ENCODE measurements at regions not wholly inside any gene's neighbourhood (a gene's known extent, or its start where the extent isn't known, plus 50 kb on each side); places are given as distances from the start of the nearest gene placed in this dataset.

DNA sequence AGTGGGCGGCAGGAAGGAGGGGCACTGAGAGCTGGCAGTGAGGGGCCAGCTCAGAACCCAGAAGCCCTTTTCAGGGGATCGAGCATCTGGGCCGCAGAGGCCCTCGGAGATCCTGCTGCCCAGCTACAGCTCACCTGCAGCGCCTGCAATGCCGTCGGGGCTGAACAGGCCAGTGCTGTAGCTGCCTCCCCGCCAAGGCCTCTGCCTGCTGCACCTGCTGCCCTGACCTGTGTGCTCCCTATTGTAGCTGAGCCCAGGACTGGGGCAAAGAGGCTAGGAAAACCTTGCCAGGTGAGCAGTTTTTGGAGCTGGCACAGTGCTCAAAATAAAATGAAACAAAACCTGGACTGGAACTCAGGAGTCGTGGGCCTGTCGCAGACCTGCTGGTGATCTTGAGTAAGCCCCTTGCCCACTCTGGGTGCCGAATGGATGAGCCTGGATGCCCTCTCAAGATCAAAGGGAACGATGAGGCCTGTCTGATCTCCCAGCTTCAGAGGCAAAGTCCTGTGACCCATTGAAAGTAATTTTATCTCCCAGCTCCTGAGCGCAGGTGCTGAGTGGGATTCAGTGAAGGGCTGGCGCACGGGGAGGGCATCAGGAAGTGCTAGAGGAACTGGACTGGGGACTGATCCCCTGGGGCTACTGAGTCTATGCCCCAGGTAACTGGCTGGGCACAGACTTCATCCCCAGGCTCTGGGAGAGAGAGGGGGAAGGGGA is 154.6 kb downstream of the FOXD2 start:
- TF ChIP-seq, protein P1, sequence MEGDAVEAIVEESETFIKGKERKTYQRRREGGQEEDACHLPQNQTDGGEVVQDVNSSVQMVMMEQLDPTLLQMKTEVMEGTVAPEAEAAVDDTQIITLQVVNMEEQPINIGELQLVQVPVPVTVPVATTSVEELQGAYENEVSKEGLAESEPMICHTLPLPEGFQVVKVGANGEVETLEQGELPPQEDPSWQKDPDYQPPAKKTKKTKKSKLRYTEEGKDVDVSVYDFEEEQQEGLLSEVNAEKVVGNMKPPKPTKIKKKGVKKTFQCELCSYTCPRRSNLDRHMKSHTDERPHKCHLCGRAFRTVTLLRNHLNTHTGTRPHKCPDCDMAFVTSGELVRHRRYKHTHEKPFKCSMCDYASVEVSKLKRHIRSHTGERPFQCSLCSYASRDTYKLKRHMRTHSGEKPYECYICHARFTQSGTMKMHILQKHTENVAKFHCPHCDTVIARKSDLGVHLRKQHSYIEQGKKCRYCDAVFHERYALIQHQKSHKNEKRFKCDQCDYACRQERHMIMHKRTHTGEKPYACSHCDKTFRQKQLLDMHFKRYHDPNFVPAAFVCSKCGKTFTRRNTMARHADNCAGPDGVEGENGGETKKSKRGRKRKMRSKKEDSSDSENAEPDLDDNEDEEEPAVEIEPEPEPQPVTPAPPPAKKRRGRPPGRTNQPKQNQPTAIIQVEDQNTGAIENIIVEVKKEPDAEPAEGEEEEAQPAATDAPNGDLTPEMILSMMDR (IDR thresholded peaks at IDR 0.05; ENCODE audit: low read depth, low read length) = no peak
- ChIA-PET POLR2A (no interaction called here), CTCF (no interaction called here)
- H3K9me3 ChIP-seq (ENCODE audit: control insufficient read depth, insufficient read depth, low read length) = no peaks in the 10 kb centered on the region; the same call in 1 of the 2 replicates
- peaks cover 22% of the 10 kb centered on the region for H3K27me3 ChIP-seq (ENCODE audit: control insufficient read depth, insufficient read depth, low read length)
- no peak overlapping the region for H3K27ac ChIP-seq (ENCODE audit: low read depth, low read length)
- no peak overlapping the region for H3K4me3 ChIP-seq (ENCODE audit: low read depth, low read length)
- no peak for DNase-seq (ENCODE audit: low read depth, low spot score)

DNA sequence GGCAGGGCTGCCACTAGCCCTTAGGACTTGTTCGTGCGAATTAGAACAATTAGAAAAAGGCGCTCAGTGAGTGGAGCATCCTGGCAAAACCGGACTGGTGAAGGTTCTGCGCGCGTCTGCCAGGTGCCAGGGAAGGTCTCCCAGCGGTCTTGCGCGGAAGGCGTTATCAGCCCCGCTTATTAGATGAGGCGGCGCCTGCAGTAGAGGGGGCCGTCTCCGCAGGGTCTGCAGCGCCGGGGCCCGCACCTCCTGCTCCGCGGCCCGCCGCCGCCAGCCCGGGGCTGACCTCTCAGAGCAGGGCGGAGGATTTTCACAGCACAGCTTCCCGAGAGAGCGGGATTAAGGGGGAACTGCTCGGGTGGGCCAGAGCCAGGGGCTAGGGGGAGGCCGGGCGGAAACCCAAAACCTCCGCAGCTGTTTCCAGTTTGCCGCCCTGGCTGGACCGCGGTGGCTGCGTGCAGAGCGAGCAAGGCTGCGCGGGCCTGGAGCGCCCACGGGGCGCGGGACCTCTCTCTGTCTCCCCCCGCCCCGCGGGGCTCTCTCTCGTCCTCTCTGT is 155.2 kb downstream of the FOXD2 start:
- POLR2A ChIA-PET = no interaction called here
- peaks cover 22% of the 10 kb centered on the region for H3K27me3 ChIP-seq (ENCODE audit: control insufficient read depth, insufficient read depth, low read length)
- no peak for DNase-seq (ENCODE audit: low read depth, low spot score)
- H3K27ac ChIP-seq (ENCODE audit: low read depth, low read length) = no peak overlapping the region
- TF ChIP-seq, protein P1 (IDR thresholded peaks at IDR 0.05; ENCODE audit: low read depth, low read length) = no peak
- no peaks in the 10 kb centered on the region; the same call in 1 of the 2 replicates for H3K9me3 ChIP-seq (ENCODE audit: control insufficient read depth, insufficient read depth, low read length)
- CTCF ChIA-PET = no interaction called here
- H3K4me3 ChIP-seq (ENCODE audit: low read depth, low read length) = no peak overlapping the region

DNA sequence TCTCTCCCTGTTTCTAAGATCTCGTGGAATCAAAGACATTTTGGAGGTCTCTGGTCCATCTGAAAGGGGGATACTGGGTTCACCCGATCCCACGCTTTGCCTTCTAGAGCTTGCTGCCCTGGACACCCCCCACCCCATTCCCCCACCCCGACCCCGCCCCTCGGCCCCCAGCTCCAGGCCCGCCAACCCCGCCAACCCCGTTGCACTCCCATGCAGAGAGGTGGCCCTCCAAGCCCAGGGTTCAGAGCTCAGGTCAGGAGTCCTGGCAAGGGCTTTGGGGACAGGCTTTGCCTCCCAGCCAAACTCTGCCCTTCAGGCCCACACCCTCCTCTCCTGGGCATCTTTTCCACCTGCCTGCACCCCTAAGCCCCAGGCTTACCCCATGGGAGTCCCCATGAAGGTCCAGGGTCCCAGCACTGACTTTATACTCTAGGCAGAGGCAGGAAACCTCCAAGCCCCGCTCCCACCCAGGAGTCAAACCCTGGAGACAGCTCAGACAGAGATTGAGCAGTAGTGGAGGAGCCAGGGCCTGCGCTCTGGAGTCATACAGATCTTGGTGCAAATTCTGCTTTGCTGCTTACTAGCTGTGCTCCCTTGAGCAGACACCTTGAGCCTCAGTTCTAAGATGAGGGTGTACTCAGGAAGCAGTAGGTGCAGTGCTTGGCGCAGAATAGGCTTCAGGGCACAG is 155.9 kb downstream of the FOXD2 start:
- no peaks in the 10 kb centered on the region; the same call in 1 of the 2 replicates for H3K9me3 ChIP-seq (ENCODE audit: control insufficient read depth, insufficient read depth, low read length)
- peaks cover 22% of the 10 kb centered on the region for H3K27me3 ChIP-seq (ENCODE audit: control insufficient read depth, insufficient read depth, low read length)
- ChIA-PET CTCF (interaction anchor here (0.5 kb wide), 1 partner anchor 330 kb away, joined by 5 read pairs; no protein-coding TSS in a partner anchor), POLR2A (no interaction called here)
- H3K27ac ChIP-seq (ENCODE audit: low read depth, low read length) = no peak overlapping the region
- TF ChIP-seq, protein P1 (IDR thresholded peaks at IDR 0.05; ENCODE audit: low read depth, low read length) = no peak
- H3K4me3 ChIP-seq (ENCODE audit: low read depth, low read length) = no peak overlapping the region
- DNase-seq (ENCODE audit: low read depth, low spot score) = no peak

DNA sequence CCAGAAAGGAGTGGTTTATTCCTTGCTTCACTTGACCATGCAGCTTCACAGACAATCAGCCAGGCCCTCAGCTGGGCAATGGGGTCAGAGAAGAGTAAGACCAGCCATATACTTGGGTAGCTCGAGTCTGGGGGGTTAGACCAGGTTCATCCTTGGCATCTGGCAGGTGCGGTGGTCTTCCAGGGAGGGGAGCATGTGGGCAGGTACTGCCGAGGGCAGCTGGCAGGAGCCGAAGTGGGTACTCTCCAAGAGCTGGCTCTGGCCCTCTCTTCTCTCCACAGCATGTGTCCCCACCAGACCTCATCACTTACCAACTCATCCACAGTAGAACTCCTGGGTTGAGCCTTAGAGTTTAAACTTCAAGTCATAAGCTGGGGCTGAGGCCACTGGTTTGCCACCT is 156.8 kb downstream of the FOXD2 start:
- Histone ChIP-seq H3K4me3 (ENCODE audit: low read depth, low read length) (no peak overlapping the region), H3K9me3 (ENCODE audit: control insufficient read depth, insufficient read depth, low read length) (no peaks in the 10 kb centered on the region; the same call in 1 of the 2 replicates), H3K27me3 (ENCODE audit: control insufficient read depth, insufficient read depth, low read length) (peaks cover 20% of the 10 kb centered on the region), H3K27ac (ENCODE audit: low read depth, low read length) (no peak overlapping the region)
- POLR2A ChIA-PET = no interaction called here
- CTCF ChIA-PET = interaction anchor here (0.5 kb wide), 1 partner anchor 331 kb away, joined by 5 read pairs; no protein-coding TSS in a partner anchor
- no peak for DNase-seq (ENCODE audit: low read depth, low spot score)
- TF ChIP-seq, protein P1 (IDR thresholded peaks at IDR 0.05; ENCODE audit: low read depth, low read length) = no peak

DNA sequence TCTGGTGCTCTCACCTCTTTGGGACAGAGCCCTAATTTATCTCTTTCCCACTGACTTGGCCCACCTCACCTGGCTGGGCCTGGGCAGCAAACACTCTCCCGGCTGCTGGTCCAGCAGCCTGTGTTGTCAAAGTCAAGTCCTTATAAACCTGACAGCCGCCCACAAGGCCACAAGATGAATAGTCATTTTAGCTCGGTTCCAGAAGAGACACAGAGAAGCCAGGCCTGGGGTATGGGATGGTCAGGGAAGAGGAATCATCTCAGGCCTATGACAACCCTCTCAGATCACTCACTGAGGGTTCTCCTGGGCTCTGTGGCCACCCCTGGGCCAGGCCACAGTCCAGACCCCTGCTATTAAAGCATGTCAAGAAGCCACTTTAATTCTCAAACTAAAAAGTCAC is 158.5 kb downstream of the FOXD2 start:
- Histone ChIP-seq H3K9me3 (ENCODE audit: control insufficient read depth, insufficient read depth, low read length) (no peaks in the 10 kb centered on the region; the same call in 1 of the 2 replicates), H3K27me3 (ENCODE audit: control insufficient read depth, insufficient read depth, low read length) (peaks cover 18% of the 10 kb centered on the region), H3K27ac (ENCODE audit: low read depth, low read length) (no peak overlapping the region), H3K4me3 (ENCODE audit: low read depth, low read length) (no peak overlapping the region)
- TF ChIP-seq, protein P1 (IDR thresholded peaks at IDR 0.05; ENCODE audit: low read depth, low read length) = no peak
- DNase-seq (ENCODE audit: low read depth, low spot score) = no peak
- ChIA-PET POLR2A (no interaction called here), CTCF (no interaction called here)
